ENCODE measurements at regions not wholly inside any gene's neighbourhood (a gene's known extent, or its start where the extent isn't known, plus 50 kb on each side); places are given as distances from the start of the nearest gene placed in this dataset.

GRCh38 chr5:4541334-4541733 lies 598.8 kb upstream of the ADAMTS16 start:
- DNase-seq, result no peak

GRCh38 chr5:4542145-4542778 lies 597.9 kb upstream of the ADAMTS16 start:
- no peak for DNase-seq

GRCh38 chr5:4544049-4544670 lies 596.0 kb upstream of the ADAMTS16 start:
- DNase-seq, result no peak

- no peak for DNase-seq
These were observed 592.6 kb upstream of the ADAMTS16 start for GRCh38 chr5:4547547-4547946.

- DNase-seq, result no peak
These were observed 591.8 kb upstream of the ADAMTS16 start for GRCh38 chr5:4548341-4548740.

- DNase-seq, result no peak
These were observed 590.8 kb upstream of the ADAMTS16 start for GRCh38 chr5:4549351-4549750.

- no peak for DNase-seq
These were observed 589.1 kb upstream of the ADAMTS16 start for GRCh38 chr5:4551034-4551433.

- DNase-seq, result no peak
These were observed 587.0 kb upstream of the ADAMTS16 start for GRCh38 chr5:4553130-4553529.

- DNase-seq, result no peak
These were observed 586.2 kb upstream of the ADAMTS16 start for GRCh38 chr5:4553978-4554377.

- no peak for DNase-seq
These were observed 584.3 kb upstream of the ADAMTS16 start for GRCh38 chr5:4555725-4556285.

- DNase-seq, result no peak
These were observed 578.7 kb upstream of the ADAMTS16 start for GRCh38 chr5:4561403-4561802.

- DNase-seq, result no peak
These were observed 576.7 kb upstream of the ADAMTS16 start for GRCh38 chr5:4563400-4563799.

GRCh38 chr5:4570047-4570995 lies 569.8 kb upstream of the ADAMTS16 start:
- no peak for DNase-seq

GRCh38 chr5:4571248-4571948 lies 568.7 kb upstream of the ADAMTS16 start:
- no peak for DNase-seq

GRCh38 chr5:4572311-4573100 lies 567.6 kb upstream of the ADAMTS16 start:
- DNase-seq, result no peak

GRCh38 chr5:4575608-4576007 lies 564.5 kb upstream of the ADAMTS16 start:
- DNase-seq, result no peak

- no peak for DNase-seq
These were observed 563.9 kb upstream of the ADAMTS16 start for GRCh38 chr5:4576161-4576748.

GRCh38 chr5:4576908-4577307 lies 563.2 kb upstream of the ADAMTS16 start:
- DNase-seq, result no peak

GRCh38 chr5:4579679-4580078 lies 560.5 kb upstream of the ADAMTS16 start:
- no peak for DNase-seq

GRCh38 chr5:4580772-4581171 lies 559.4 kb upstream of the ADAMTS16 start:
- DNase-seq, result no peak

GRCh38 chr5:4581289-4581688 lies 558.8 kb upstream of the ADAMTS16 start:
- no peak for DNase-seq

- DNase-seq, result no peak
These were observed 555.1 kb upstream of the ADAMTS16 start for GRCh38 chr5:4584982-4585381.

Data from activated CD4-positive, alpha-beta T cell treated with anti-CD3 and anti-CD28 coated beads, Interleukin-2, amount 50 U/mL, for 48 hours (primary cell).